Ovary (tissue), 7 donors: ENCODE measurements at regions not wholly inside any gene's neighbourhood (a gene's known extent, or its start where the extent isn't known, plus 50 kb on each side); places are given as distances from the start of the nearest gene placed in this dataset.

Experiments used
- DNase-seq, 5 donors: peaks; one replicate each; pipeline ENCODE4 v3.0.0-alpha.2; 2019 to 2020
- H3K27ac ChIP-seq, 2 donors: fragments of 200-600 bp; one replicate each; pipeline versions ENCODE4 v1.5.1 to v1.8.0; 2019 to 2022
- H3K27me3 ChIP-seq: fragments of 200-600 bp; one replicate; pipeline ENCODE4 v1.8.0; 2022
- H3K36me3 ChIP-seq: fragments of 200-600 bp; sonication (generic); one replicate; pipeline ENCODE4 v1.5.1; 2019
- H3K4me1 ChIP-seq: one replicate; pipeline ENCODE4 v1.8.1; 2013; ENCODE audit warnings: mild to moderate bottlenecking, moderate library complexity; ENCODE audit not compliant: insufficient read depth
- H3K4me3 ChIP-seq: fragments of 200-600 bp; sonication (generic); one replicate; pipeline ENCODE4 v1.5.1; 2017
- H3K9me3 ChIP-seq, 2 donors: fragments of 200-600 bp in 1 of 2; sonication (generic) in 1 of 2; one replicate each; pipeline versions ENCODE4 v1.5.1 to v1.8.1; 2013 to 2019; ENCODE audit warnings: mild to moderate bottlenecking in 1 of 2, moderate library complexity in 1 of 2
- EP300 ChIP-seq: sonication (generic); formaldehyde crosslinking; IDR thresholded peaks from one replicate; pipeline ENCODE4 v1.6.1; 2017; ENCODE audit warnings: antibody characterized with exemption
- POLR2A ChIP-seq: fragments of 450-650 bp; IDR thresholded peaks from one replicate; pipeline ENCODE4 v1.6.1; 2017; ENCODE audit warnings: antibody characterized with exemption, mild to moderate bottlenecking, moderate library complexity
- WGBS, 3 donors: extraction: QIAGEN DNeasy Blood & Tissue Kit in 1 of 3; methylation state at CpG; one replicate each; pipeline versions ENCODE4 v1.1.5 to v1.1.7; 2013 to 2017; 5-methylcytosine and 5-hydroxymethylcytosine counted together
- intact Hi-C, 4 donors: fragments of 100-400 bp; cut with DNase I; formaldehyde crosslinking; loops; one replicate each; pipeline versions ENCODE4 v1.11.0 to v1.15.1; 2022 to 2023
- TF ChIP-seq, protein P1 (sequence below), 3 donors: fragments of 450-650 bp in 2 of 3; fragments of 200-600 bp in 1 of 3; IDR thresholded peaks; one replicate each; pipeline versions ENCODE4 v1.5.1 to v1.8.0; 2016 to 2022; ENCODE audit warnings: antibody characterized with exemption in 3 of 3, mild to moderate bottlenecking in 1 of 3
- donor health status: DM: no; HTN: no; CAD: no; lungs with moderate emphysema.
- donor health status: DM: no; HTN: no; CAD: no.
- donor health status: Bipolar disorder and iron deficiency.
- donor health status: DM: no; HTN: no; CAD: no.
- donor health status: DM: yes; HTN: yes; CAD: no.

DNA sequence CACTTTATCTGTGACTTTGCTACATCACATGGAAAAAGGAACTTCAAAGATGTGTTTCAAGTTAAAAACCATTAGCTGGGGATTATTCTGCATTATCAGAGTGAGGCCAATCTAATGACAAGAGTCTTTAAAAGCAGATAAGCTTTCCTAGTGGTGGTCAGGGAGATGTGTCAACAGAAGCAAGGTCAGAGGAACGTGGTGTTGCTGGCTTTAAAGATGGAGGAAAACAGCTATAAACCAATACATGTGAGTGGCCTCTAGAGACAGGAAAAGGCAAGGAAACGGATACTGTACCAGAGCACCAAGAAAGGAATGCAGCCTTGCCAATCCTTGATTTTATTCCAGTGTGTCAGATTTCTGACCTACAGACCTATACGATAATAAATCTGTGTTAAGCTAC, 204.2 kb downstream of the TAF11L14 start:
- Histone ChIP-seq H3K4me1 (no peaks in the 10 kb centered on the region), H3K4me3 (no peak overlapping the region), H3K9me3 (no peaks in the 10 kb centered on the region), H3K27me3 (no peaks in the 10 kb centered on the region), H3K27ac (no peak overlapping the region), H3K36me3 (no peaks in the 10 kb centered on the region)
- intact Hi-C loops: no loop called here
- no peak for TF ChIP-seq EP300
- 46 to 55% (median 49%) methylated on average over 3 of the region's 3 CpGs for WGBS, 3 donors
- no peak for DNase-seq

DNA sequence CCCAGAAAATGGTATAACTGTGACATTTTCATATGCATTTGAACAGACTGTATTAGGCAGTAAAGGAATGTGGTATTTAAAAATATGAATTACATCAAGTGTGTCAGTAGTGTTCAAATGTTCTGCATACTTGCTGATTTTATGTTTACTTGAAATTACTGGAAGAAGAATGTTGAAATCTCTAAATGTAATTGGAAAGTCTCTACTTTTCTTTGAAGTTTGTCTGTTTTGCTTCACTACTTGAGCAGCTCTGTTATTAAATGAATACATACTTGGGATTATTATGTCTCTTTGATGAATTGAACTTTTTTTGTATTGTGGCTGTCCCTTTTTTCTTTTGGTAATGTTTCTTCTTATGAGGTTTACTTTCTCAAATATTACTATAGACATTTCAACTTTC, 205.6 kb downstream of the TAF11L14 start:
- TF ChIP-seq POLR2A (no peak), EP300 (no peak)
- TF ChIP-seq, protein P1, sequence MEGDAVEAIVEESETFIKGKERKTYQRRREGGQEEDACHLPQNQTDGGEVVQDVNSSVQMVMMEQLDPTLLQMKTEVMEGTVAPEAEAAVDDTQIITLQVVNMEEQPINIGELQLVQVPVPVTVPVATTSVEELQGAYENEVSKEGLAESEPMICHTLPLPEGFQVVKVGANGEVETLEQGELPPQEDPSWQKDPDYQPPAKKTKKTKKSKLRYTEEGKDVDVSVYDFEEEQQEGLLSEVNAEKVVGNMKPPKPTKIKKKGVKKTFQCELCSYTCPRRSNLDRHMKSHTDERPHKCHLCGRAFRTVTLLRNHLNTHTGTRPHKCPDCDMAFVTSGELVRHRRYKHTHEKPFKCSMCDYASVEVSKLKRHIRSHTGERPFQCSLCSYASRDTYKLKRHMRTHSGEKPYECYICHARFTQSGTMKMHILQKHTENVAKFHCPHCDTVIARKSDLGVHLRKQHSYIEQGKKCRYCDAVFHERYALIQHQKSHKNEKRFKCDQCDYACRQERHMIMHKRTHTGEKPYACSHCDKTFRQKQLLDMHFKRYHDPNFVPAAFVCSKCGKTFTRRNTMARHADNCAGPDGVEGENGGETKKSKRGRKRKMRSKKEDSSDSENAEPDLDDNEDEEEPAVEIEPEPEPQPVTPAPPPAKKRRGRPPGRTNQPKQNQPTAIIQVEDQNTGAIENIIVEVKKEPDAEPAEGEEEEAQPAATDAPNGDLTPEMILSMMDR (IDR thresholded peaks at IDR 0.05): no peak
- Histone ChIP-seq H3K36me3 (no peaks in the 10 kb centered on the region), H3K27ac (no peak overlapping the region), H3K4me1 (no peaks in the 10 kb centered on the region), H3K9me3 (no peaks in the 10 kb centered on the region), H3K27me3 (no peaks in the 10 kb centered on the region), H3K4me3 (no peak overlapping the region)
- intact Hi-C loops: no loop called here
- no peak for DNase-seq

DNA sequence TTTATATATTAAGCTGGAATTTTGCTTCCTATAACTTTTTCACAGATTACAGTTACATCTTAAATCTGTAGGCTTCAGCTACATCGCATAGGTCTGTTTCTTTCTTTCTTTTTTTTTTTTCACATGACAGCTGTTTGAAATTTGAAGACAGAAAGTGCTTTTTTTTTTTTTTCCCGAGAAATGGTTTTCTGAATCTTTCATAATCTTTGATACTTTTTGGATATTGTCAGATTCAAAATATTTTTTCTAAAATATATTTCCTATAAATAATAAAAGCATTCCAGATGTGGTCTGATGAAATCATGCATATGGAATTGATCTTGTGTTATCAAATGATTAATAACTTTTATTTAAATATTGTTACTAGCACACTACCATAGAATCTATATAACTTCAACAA, 212.2 kb downstream of the TAF11L14 start:
- Histone ChIP-seq H3K4me3 (no peak overlapping the region), H3K27ac (no peak overlapping the region), H3K27me3 (no peaks in the 10 kb centered on the region), H3K9me3 (no peaks in the 10 kb centered on the region), H3K4me1 (no peaks in the 10 kb centered on the region), H3K36me3 (no peaks in the 10 kb centered on the region)
- TF ChIP-seq EP300 (no peak), POLR2A (no peak)
- TF ChIP-seq, protein P1 (IDR thresholded peaks at IDR 0.05): no peak
- intact Hi-C loops: no loop called here
- 81 to 88% (median 85%) methylated on average over 2 of the region's 2 CpGs for WGBS, 3 donors
- no peak for DNase-seq

DNA sequence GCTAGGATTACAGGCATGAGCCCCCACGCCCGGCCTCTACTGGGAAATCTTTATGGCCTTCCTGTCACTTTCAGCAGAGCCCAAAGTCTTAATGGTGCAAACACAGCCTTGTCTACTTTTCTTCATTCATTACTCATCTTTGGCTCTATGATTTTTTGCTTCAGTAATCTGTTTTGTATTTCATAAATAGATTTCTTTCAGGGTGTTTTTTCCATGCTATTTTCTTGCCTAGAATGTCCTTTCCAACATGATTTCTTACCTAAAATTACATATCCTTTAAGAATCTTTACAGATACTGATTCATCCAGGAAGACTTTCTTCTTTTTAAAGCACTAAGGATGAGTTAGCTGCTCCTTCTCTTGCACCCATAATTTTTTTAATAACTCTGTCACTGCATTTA, 213.0 kb downstream of the TAF11L14 start:
- intact Hi-C loops: no loop called here
- 72 to 88% (median 76%) methylated on average over 2 of the region's 2 CpGs for WGBS, 3 donors
- Histone ChIP-seq H3K27ac (no peak overlapping the region), H3K27me3 (no peaks in the 10 kb centered on the region), H3K4me1 (no peaks in the 10 kb centered on the region), H3K36me3 (no peaks in the 10 kb centered on the region), H3K4me3 (no peak overlapping the region), H3K9me3 (no peaks in the 10 kb centered on the region)
- DNase-seq: no peak
- TF ChIP-seq EP300: no peak
- TF ChIP-seq, protein P1 (IDR thresholded peaks at IDR 0.05): no peak
- no peak for TF ChIP-seq POLR2A

DNA sequence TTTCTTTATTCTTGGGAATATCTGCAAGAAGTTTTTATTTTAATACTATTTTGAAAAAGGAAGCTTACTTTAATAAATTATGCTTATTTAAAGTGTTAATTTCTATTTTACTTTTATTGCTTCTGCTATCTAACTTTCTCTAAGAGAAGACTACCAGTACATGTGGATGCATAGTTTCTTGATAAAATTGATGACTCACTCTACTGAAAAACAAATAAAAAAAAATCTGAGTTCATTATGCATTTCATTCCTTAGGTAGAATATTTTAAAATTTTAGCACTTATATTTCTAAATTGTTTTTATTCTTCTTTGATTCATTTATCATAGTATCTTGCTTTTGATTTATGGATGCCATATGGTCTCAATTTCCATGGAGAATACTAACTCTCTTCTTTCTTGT, 217.9 kb downstream of the TAF11L14 start:
- Histone ChIP-seq H3K27ac (no peak overlapping the region), H3K27me3 (no peaks in the 10 kb centered on the region), H3K36me3 (no peaks in the 10 kb centered on the region), H3K4me3 (no peak overlapping the region), H3K9me3 (no peaks in the 10 kb centered on the region), H3K4me1 (no peaks in the 10 kb centered on the region)
- TF ChIP-seq EP300: no peak
- TF ChIP-seq POLR2A: no peak
- TF ChIP-seq, protein P1 (IDR thresholded peaks at IDR 0.05): no peak
- intact Hi-C loops: no loop called here
- no peak for DNase-seq
